Neural progenitor cell (in vitro differentiated cells): ENCODE measurements at regions not wholly inside any gene's neighbourhood (a gene's known extent, or its start where the extent isn't known, plus 50 kb on each side); places are given as distances from the start of the nearest gene placed in this dataset.

Source experiments
- DNase-seq: peaks from one replicate; pipeline ENCODE4 v3.0.0-alpha.2; 2016; ENCODE audit warnings: low spot score
- H2AFZ ChIP-seq: fragments of 200-600 bp; sonication (generic); replicated peaks from 2 replicates; pipeline ENCODE4 v1.6.1; 2016; ENCODE audit warnings: antibody characterized with exemption
- H3F3A ChIP-seq: fragments of 200-600 bp; sonication (generic); 2 replicates; pipeline ENCODE4 v1.6.1; 2016; ENCODE audit warnings: antibody characterized with exemption, low read depth
- H3K27ac ChIP-seq: fragments of 200-600 bp; sonication (generic); 2 replicates; pipeline ENCODE4 v1.5.1; 2016; ENCODE audit warnings: mild to moderate bottlenecking
- H3K27me3 ChIP-seq: fragments of 200-600 bp; sonication (generic); 2 replicates; pipeline ENCODE4 v1.6.1; 2016; ENCODE audit warnings: mild to moderate bottlenecking, moderate library complexity
- H3K36me3 ChIP-seq: fragments of 200-600 bp; sonication (generic); 2 replicates; pipeline ENCODE4 v1.5.1; 2016
- H3K4me1 ChIP-seq: fragments of 200-600 bp; sonication (generic); 2 replicates; pipeline ENCODE4 v1.6.1; 2016; ENCODE audit warnings: mixed run types
- H3K4me2 ChIP-seq: fragments of 200-600 bp; sonication (generic); 2 replicates; pipeline ENCODE4 v1.6.1; 2016
- H3K4me3 ChIP-seq: fragments of 200-600 bp; sonication (generic); 2 replicates; pipeline ENCODE4 v1.5.1; 2016
- H3K79me2 ChIP-seq: fragments of 200-600 bp; sonication (generic); 2 replicates; pipeline ENCODE4 v1.6.1; 2016; ENCODE audit warnings: low read depth
- H3K9ac ChIP-seq: fragments of 200-600 bp; sonication (generic); 2 replicates; pipeline ENCODE4 v1.6.1; 2016
- H3K9me3 ChIP-seq: fragments of 200-600 bp; sonication (generic); 2 replicates; pipeline ENCODE4 v1.5.1; 2016; ENCODE audit warnings: low read depth
- H4K20me1 ChIP-seq: fragments of 200-600 bp; sonication (generic); 2 replicates; pipeline ENCODE4 v1.6.1; 2016; ENCODE audit warnings: low read depth
- H3K27ac Mint-ChIP-seq: 3 replicates; pipeline ENCODE4 v1.8.0; 2021; ENCODE audit warnings: mixed read lengths
- H3K27me3 Mint-ChIP-seq: 2 replicates; pipeline ENCODE4 v1.8.0; 2022; ENCODE audit warnings: low read depth, mild to moderate bottlenecking, inconsistent platforms, moderate library complexity, mixed read lengths; ENCODE audit not compliant: insufficient read depth
- H3K36me3 Mint-ChIP-seq: 3 replicates; pipeline ENCODE4 v1.8.0; 2021; ENCODE audit warnings: mixed read lengths
- H3K4me1 Mint-ChIP-seq: 3 replicates; pipeline ENCODE4 v1.8.0; 2021; ENCODE audit warnings: mixed read lengths
- H3K4me3 Mint-ChIP-seq: 3 replicates; pipeline ENCODE4 v1.8.0; 2021; ENCODE audit warnings: mild to moderate bottlenecking, moderate library complexity, mixed read lengths
- H3K9me3 Mint-ChIP-seq: 3 replicates; pipeline ENCODE4 v1.8.0; 2020; ENCODE audit warnings: mixed read lengths
- CTCF ChIP-seq: fragments of 200-600 bp; sonication (generic); IDR thresholded peaks from 2 replicates; pipeline ENCODE4 v1.5.1; 2017; ENCODE audit warnings: antibody characterized with exemption, mild to moderate bottlenecking
- EZH2 ChIP-seq: fragments of 200-600 bp; sonication (generic); IDR thresholded peaks from 2 replicates; pipeline ENCODE4 v1.6.1; 2017; ENCODE audit warnings: antibody characterized with exemption, mild to moderate bottlenecking, moderate library complexity
- EZH2phosphoT487 ChIP-seq: fragments of 200-600 bp; sonication (generic); IDR thresholded peaks from 2 replicates; pipeline ENCODE4 v1.6.1; 2017; ENCODE audit warnings: antibody characterized with exemption

GRCh38 chr1:214127705-214128104 is 139.9 kb downstream of the PROX1 start:
- peaks cover 24% of the 10 kb centered on the region for H3K4me1 Mint-ChIP-seq
- no peaks in the 10 kb centered on the region for H3K36me3 Mint-ChIP-seq
- H3K36me3 ChIP-seq: no peaks in the 10 kb centered on the region
- no peak overlapping the region for H3K9ac ChIP-seq
- H3K27ac ChIP-seq: no peak overlapping the region
- no peak overlapping the region for H3K4me3 Mint-ChIP-seq
- no peak for TF ChIP-seq EZH2phosphoT487
- TF ChIP-seq CTCF: no peak
- H2AFZ ChIP-seq: no peak overlapping the region
- H3K4me1 ChIP-seq: peaks cover 3% of the 10 kb centered on the region
- no peaks in the 10 kb centered on the region for H3K79me2 ChIP-seq
- no peak overlapping the region for H3K4me3 ChIP-seq
- no peaks in the 10 kb centered on the region for H3K27me3 ChIP-seq
- H3K9me3 Mint-ChIP-seq: no peaks in the 10 kb centered on the region
- no peaks in the 10 kb centered on the region for H4K20me1 ChIP-seq
- DNase-seq: no peak
- no peak overlapping the region for H3K27ac Mint-ChIP-seq
- H3F3A ChIP-seq: no peaks in the 10 kb centered on the region
- H3K27me3 Mint-ChIP-seq: peaks cover 8% of the 10 kb centered on the region
- H3K4me2 ChIP-seq: no peak overlapping the region
- no peaks in the 10 kb centered on the region for H3K9me3 ChIP-seq

GRCh38 chr1:214135886-214136285 is 145.1 kb upstream of the SMYD2 start:
- no peaks in the 10 kb centered on the region for H3K79me2 ChIP-seq
- no peak overlapping the region for H3K27ac ChIP-seq
- TF ChIP-seq EZH2phosphoT487: no peak
- TF ChIP-seq EZH2: no peak
- no peak for TF ChIP-seq CTCF
- no peak for DNase-seq
- no peak overlapping the region for H3K9ac ChIP-seq
- peaks cover 7% of the 10 kb centered on the region for H3K4me1 Mint-ChIP-seq
- H3K9me3 Mint-ChIP-seq: peaks cover 10% of the 10 kb centered on the region
- H4K20me1 ChIP-seq: no peaks in the 10 kb centered on the region
- no peak overlapping the region for H3K4me3 Mint-ChIP-seq
- H3K9me3 ChIP-seq: no peaks in the 10 kb centered on the region
- no peak overlapping the region for H3K27ac Mint-ChIP-seq
- no peak overlapping the region for H2AFZ ChIP-seq
- H3K36me3 ChIP-seq: peaks cover 4% of the 10 kb centered on the region
- peaks cover 12% of the 10 kb centered on the region for H3K4me1 ChIP-seq
- H3F3A ChIP-seq: no peaks in the 10 kb centered on the region
- no peak overlapping the region for H3K4me2 ChIP-seq
- H3K4me3 ChIP-seq: no peak overlapping the region
- peaks cover 2% of the 10 kb centered on the region for H3K27me3 Mint-ChIP-seq
- H3K36me3 Mint-ChIP-seq: no peaks in the 10 kb centered on the region
- H3K27me3 ChIP-seq: no peaks in the 10 kb centered on the region

DNA sequence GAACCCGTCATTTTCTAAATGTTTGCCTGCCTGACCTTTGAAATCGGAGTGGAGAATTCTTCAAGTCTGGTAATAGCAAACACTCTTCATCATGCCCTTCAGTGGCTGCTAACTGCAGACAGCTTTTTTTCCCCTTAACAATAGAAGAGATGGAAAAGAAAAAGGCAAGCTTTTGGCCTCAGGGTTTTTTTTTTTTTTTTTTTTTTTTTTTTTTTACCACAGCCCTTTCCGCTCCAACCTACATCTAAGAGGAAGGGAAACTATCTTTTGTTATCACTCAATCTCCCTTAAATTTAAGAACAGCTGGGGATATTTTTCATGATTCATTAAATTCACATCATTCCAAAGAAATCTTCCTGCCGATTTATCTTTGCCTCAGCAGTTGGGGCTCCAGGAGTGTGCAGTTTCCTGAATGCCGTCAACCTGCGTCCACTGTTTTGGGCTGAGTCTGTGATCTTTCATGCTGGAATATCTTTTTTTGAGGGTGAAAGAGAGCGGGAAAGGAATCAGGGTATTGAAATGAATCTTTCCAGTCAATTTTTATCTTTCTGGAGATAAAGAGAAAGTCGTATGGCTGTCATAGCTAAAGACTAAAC is 144.5 kb upstream of the SMYD2 start:
- H3F3A ChIP-seq: no peaks in the 10 kb centered on the region
- no peaks in the 10 kb centered on the region for H4K20me1 ChIP-seq
- peaks cover 7% of the 10 kb centered on the region for H3K4me1 Mint-ChIP-seq
- peaks cover 12% of the 10 kb centered on the region for H3K4me1 ChIP-seq
- no peaks in the 10 kb centered on the region for H3K9me3 ChIP-seq
- H2AFZ ChIP-seq: no peak overlapping the region
- no peak overlapping the region for H3K9ac ChIP-seq
- H3K4me2 ChIP-seq: no peak overlapping the region
- H3K27ac ChIP-seq: no peak overlapping the region
- no peaks in the 10 kb centered on the region for H3K27me3 ChIP-seq
- no peak overlapping the region for H3K4me3 ChIP-seq
- TF ChIP-seq EZH2phosphoT487: no peak
- no peak for TF ChIP-seq EZH2
- TF ChIP-seq CTCF: no peak
- DNase-seq: no peak
- peaks cover 10% of the 10 kb centered on the region for H3K9me3 Mint-ChIP-seq
- H3K4me3 Mint-ChIP-seq: no peak overlapping the region
- no peaks in the 10 kb centered on the region for H3K36me3 Mint-ChIP-seq
- H3K27ac Mint-ChIP-seq: no peak overlapping the region
- H3K79me2 ChIP-seq: no peaks in the 10 kb centered on the region
- H3K36me3 ChIP-seq: peaks cover 4% of the 10 kb centered on the region
- peaks cover 2% of the 10 kb centered on the region for H3K27me3 Mint-ChIP-seq
